ENCODE measurements at regions not wholly inside any gene's neighbourhood (a gene's known extent, or its start where the extent isn't known, plus 50 kb on each side); places are given as distances from the start of the nearest gene placed in this dataset.
"Not testable (repeated sequence)": the region's sequence is repeated elsewhere in the genome, so short reads cannot be mapped to it uniquely, and the experiment has no call there.

DNA sequence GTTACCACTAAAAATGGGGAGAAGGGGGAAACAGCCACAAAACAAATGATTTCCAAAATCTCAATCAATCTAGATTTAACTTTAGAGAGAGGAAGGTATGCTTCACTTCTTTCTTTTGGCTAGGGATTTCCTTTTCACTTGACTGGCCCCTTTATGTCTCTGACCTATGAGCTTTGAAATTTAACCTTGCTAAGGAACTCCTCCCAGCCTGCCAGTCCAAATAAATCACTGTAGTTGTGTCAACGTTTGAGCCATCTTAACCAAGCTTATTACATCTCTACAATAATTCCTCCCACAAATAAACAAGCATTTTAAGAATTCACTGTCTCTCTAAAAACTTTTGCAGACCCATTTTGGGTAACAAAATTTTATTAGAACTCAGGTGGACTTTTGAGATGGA lies 315.5 kb upstream of the CELF2 start:
- DNase-seq = no peak

DNA sequence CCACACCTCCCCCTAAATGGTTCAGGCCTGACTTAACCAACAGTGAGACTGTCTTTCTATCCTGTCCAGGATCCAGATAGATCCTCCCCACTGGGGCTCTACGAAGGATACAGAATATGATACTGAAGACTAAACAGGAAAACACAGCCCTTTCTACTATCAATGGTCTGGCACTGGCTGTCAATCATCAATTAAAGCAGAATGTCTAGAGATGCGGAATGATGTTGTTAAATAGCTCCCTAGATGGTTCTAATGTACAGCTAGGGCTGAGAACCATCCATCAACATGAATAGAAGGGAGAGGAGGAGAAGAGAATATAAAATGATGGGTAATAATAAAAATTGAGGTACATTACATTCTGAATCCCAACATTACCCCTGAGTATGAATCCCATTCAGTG lies 314.3 kb upstream of the CELF2 start:
- no peak for DNase-seq

DNA sequence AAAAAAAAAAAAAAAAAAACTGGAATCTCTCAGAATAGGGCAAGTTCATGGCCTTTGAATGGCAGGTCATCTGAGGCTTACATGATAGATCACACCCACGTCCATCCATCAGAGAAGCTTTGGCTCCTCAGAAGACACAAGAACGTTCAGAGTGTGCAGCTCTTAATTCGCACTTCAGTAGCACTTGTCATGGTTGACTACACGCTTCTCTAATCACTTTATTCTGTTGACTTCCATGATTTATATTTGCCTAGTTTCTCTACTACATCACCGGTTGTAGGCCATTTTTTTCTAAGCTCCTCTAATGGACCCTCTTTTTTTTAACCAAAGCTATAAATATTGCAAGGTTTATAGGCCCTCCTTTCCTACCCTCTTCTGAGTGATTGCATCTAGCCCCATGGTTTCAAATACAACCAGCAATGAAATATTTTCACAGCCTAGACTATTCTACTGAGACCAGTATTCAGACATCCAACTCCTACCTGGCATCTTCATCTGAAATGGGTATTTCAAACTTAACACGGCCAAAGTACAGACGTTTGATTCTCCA lies 305.4 kb upstream of the CELF2 start:
- no peak for DNase-seq

GRCh38 chr10:10714327-10714726 lies 303.3 kb upstream of the CELF2 start:
- no peak for DNase-seq

DNA sequence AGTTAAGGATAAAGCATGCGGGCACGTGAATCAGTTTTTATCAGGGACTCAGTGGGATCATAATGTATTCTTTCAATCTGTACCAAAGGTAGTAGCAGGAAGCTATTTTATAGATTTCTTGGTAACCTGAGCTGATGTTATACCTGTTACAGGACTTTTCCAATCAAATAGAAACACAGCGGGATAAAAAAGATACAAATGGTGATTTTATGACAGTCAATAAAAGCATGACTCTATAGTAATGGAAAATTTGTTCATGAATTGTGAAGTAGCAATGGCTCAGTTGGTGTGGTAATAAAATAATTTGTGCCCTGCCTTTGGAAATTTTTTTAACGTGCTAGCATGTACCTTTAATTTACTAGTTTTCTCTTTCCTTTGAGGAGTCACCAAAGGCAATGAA lies 300.7 kb upstream of the CELF2 start:
- no peak for DNase-seq

- peak; percentile 3 for DNase-seq
Observed at GRCh38 chr10:10722422-10722821, 295.2 kb upstream of the CELF2 start.

- no peak for DNase-seq
Observed at GRCh38 chr10:10725196-10725595, 292.5 kb upstream of the CELF2 start.

DNA sequence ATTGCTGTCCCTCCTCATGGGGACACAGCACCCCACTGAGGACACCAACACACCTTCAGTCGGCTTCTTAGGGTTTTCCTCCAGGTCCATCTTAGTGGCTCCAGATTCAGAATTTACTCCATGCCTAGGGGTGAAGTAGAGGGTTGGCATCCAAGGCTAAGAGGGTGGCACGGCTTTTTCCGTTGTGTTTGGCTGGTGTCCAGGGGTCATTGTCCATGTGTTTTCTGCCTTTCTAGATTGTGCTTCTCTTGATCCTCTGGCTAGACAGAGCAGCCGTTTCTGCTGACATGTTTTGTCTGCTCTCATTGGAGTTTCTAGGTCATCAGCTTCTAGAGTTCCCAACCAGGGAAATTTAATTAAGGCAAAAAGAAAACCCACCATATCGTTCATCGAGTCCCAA lies 291.6 kb upstream of the CELF2 start:
- no peak for DNase-seq

DNA sequence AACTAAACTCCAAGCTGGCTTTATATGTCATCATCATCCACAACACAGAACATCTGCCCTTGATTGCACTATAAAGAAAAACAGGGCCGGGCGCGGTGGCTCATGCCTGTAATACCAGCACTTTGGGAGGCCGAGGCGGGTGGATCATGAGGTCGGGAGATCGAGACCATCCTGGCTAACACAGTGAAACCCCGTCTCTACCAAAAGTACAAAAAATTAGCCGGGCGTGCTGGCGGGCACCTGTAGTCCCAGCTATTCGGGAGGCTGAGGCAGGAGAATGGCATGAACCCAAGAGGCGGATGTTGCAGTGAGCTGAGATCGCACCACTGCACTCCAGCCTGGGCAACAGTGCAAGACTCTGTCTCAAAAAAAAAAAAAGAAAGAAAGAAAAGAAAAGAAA lies 290.3 kb upstream of the CELF2 start:
- not testable (repeated sequence) for DNase-seq

DNA sequence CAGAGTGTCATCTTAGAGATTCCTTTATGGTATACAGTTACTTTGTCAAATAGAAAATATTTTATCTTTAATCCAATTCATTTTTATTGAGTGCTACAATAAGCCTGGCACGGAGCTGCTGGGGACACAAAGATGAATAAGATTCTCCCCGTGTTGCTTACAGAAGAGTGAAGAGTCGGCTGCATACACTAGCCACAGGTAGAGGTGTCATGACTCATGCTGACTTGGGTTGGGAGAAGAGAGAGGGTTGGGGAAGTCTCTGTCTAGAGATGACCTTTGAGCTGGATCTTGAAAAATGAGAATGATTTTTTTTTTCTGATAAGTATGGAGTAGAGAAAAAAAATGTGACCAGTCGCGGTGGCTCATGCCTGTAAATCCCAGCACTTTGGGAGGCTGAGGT lies 289.9 kb upstream of the CELF2 start:
- no peak for DNase-seq

DNA sequence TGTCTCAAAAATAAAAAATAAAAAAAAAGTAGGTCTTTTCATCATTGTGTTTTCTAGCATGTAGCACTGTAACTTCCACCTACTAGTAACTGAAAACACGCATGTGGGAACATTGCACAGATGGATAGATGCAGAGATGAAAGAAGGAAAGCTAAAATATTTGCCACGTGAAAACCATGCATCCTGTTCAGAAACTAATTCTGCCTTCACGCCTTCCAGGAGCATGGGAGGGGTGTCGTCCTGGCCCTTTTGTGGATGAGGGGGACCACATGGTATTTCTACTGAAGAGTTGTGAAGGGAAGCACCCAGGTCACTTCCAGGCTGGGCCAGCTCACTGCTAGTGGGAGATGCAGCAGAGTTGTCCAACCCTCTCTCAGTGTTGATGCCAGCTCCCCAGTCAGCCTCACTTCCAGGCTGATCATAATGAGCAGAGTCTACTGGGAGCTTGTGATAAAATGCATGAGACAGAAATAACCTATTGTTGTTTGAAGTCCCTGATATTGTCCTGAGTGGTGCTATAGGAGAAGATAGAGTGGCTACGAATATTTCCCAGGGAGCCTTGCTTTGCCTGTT lies 287.1 kb upstream of the CELF2 start:
- no peak for DNase-seq

GRCh38 chr10:10731366-10731765 lies 286.3 kb upstream of the CELF2 start:
- DNase-seq = no peak

- DNase-seq = no peak
Observed at GRCh38 chr10:10734356-10735064, 283.2 kb upstream of the CELF2 start.

DNA sequence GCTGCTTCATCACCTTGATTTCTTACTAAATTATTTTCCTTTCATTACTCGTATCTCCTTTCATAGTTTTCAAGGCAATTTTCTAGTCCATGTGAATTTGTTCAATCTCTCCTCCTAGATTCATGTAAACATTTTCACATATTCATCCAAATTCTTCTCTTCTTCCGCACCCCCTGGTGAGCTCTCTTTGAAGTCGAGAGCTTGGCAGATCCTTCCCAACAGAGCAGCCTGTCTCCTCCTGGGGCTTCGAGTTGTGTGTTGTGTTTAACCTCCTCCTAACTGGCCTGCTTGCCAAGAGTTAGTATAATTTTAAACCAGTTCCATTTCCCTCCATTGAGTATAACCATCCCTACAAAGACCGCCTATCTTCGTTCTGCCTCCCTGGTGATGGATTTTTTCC lies 272.4 kb upstream of the CELF2 start:
- no peak for DNase-seq

- no peak for DNase-seq
Observed at GRCh38 chr10:10755490-10755889, 262.2 kb upstream of the CELF2 start.

DNA sequence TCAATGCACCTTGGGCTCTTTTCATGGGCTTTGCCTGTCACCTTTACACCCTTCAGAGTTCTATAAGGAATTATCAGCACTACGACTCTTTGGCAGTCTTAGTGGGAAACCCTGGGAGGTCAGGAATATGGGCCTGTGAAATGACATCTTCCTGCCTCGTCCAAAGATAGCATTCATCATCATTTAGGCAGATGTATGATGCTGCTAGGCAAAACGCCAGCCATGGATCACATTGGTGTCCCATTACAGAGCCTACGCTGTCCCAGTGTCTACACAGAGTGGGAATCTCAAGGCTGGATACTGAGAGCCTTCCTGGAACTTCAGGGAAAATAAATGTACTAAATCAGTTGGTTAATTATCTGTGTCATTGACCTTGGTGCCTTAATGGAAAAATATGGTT lies 259.4 kb upstream of the CELF2 start:
- peak; percentile 36 for DNase-seq

GRCh38 chr10:10759806-10760205 lies 257.9 kb upstream of the CELF2 start:
- DNase-seq = not testable (repeated sequence)

GRCh38 chr10:10765017-10765416 lies 252.7 kb upstream of the CELF2 start:
- DNase-seq = no peak

- DNase-seq = no peak
Observed at GRCh38 chr10:10772411-10772810, 245.3 kb upstream of the CELF2 start.

DNA sequence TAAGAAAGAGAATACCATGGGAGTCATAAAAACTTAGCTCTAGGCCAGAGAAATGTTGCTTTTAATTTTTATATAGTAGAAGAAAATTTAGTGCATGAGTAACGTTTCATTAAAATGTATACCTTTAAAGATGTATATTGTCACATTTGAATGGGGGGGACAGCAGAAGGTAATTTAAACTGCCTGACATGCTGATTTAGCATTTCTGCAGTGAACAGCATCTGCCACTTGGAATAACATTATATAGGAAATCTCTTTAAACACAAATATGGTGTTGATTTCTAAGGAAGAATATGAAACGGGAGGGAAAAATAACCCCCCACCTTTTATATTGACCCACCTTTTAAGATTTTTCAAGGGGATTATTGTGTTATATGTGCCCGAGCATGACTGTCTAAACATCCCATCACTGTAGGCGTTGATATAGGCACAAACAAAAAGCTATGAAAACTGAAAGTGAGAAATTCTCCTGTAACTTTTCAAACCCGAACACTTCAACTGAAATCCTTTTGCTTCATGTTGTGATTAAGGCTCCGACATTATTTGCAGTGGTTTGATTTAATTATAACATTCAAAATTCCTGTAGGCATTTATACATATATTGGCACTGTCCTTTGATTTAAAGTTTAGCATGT lies 244.7 kb upstream of the CELF2 start:
- no peak for DNase-seq

DNA sequence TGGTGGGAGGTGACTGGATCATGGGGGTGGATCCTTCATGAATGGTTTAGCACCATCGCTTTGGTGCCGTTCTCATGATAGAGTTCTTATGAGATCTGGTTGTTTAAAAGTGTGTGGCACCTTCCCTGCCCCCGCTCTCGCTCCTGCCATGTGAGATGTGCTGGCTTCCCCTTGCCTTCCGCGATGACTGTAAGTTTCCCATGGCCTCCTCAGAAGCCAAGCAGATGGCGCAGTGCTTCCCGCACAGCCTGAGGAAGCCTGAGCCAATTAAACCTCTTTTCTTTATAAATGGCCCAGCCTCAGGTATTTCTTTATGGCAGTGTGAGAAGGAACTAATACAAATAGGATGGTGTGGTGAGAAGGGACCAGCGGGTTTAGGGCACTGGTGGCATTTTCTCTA lies 243.3 kb upstream of the CELF2 start:
- DNase-seq = no peak

DNA sequence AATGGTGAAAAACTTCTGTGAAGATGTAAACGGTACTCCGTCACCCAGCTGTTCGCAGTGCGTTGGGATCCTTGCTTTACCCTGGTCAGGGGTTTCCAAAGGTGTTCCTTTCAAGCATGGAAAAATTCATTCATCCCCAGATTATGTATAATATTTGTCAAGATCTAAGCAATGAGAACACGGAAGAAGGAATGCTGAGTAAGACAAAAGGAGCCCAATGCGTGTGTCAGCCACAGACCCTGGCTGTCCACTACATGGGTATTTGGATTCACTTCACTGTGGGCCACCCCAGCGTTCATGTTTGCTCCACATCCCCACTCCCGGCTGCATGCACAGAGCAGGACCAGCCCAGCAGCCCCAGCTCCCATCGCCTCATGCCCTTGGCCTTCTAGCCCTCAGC lies 241.3 kb upstream of the CELF2 start:
- DNase-seq = no peak

DNA sequence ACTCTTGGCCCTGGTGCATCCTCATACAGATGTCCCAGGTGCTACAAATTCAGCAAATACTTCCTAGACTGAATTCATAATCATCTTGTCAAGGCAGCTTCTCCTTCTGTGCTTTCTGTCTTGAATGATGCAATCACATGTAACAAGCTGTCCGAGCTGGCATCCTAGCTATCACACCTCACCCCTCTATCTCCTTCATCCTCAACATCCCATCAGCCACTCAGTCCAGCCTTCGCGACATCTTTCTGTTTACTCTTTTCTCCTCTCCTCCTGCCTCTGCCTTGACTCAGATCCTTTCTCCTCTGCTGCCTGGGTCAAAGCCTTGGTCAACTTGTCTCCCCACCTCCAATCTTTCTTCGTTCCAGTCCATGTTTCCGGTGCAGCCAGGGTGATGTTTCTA lies 240.4 kb upstream of the CELF2 start:
- DNase-seq = no peak

DNA sequence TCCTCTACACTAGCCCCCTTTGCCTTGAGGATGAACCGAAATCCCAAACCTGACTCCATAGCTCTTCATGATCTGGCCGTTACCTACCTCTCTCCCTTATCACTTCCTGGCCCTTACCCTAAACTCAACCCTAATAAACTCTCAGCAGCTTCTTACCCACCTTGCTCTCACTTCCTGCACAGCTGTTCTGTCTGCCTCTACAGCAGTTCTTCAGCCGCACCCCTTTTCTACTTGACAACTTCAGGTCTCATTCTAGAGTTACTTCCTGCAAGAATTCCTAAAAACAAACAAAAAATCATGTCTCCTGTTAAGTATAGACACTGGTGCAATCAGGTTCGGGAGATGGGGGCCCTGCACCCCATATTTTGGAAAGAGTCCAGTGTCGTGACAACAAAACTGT lies 239.9 kb upstream of the CELF2 start:
- no peak for DNase-seq
